ENCODE measurements at regions not wholly inside any gene's neighbourhood (a gene's known extent, or its start where the extent isn't known, plus 50 kb on each side); places are given as distances from the start of the nearest gene placed in this dataset.
A peak's percentile ranks its signal among the peaks of the same experiment; 100 is the strongest.

- peak in 11 of 14 donors; percentile 3 to 51 (median 12) for DNase-seq
Measured at GRCh38 chr22:45096256-45096907, 67.3 kb upstream of the NUP50 start.

DNA sequence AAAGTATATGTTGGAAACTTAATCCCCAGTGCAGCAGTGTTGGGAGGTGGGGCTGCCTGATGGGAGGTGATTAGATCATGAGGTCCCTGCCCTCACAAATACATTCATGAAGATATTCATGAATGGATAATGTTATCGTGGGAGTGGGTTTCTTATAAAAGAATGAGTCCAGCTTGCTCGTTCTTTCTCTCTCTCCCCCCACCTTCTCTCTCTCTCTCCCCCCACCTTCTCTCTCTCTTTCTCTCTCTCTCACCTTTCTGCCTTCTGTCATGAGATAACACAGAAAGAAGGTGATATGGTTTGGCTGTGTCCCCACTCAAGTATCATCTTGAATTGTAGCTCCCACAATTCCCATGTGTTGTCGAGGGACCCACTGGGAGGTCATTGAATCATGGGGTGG is 66.7 kb upstream of the NUP50 start:
- no peak for DNase-seq

DNA sequence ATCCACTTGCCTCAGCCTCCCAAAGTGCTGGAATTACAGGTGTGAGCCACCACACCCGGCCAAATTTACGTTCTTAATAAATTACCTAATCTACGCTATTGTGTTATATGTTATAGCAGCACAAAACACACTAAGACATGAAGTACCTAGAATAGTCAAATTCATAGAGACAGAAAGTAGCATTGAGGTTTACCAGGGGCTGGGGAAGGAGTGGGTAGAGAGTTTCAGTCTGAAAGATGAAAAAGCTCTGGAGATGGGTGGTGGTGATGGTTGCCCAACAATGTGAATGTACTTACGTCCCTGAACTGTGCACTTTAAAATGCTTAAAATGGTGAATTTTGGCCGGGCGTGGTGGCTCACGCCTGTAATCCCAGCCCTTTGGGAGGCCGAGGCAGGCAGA is 65.7 kb upstream of the NUP50 start:
- no peak for DNase-seq

- no peak for DNase-seq
Measured at GRCh38 chr22:45099961-45100360, 63.8 kb upstream of the NUP50 start.

DNA sequence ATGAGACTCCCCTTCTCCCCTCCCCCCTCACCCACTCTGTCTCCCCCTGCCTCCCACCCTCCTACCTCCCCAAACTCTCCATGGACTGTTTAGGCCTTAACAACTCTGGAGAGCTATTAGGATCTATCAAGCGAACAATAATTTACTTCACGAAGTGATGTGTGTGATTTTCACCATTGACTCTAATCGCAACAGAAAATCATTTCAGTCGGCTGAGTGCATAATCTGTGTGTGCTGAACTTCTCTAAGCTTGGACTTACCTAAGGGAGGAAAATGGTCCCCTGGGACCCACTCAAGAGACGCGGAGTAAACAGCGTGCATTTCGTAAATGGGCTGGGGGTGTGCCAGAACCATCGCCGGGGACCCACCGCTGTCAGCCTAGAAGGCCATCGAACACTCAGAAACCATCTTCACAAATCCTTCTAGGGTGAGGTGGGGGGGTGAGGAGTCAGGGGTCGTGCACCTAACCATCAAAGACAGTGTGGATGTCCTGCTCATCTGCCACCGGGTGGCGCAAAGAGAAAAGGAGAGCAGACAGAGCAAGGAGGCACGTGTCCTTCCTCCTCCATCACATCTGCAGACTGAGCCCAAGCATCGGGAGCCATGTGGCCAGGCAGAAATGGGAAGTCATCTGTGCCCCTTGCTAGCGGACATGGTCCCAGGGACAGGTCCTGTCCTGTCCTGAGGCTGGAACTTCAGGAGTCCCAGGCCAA is 62.1 kb upstream of the NUP50 start:
- DNase-seq = peak in 9 of 14 donors; percentile 0 to 40 (median 12)

- DNase-seq = no peak
Measured at GRCh38 chr22:45102896-45103420, 60.8 kb upstream of the NUP50 start.

GRCh38 chr22:45103756-45104155 is 60.0 kb upstream of the NUP50 start:
- DNase-seq = no peak

- no peak for DNase-seq
Measured at GRCh38 chr22:45104313-45104712, 59.4 kb upstream of the NUP50 start.

DNA sequence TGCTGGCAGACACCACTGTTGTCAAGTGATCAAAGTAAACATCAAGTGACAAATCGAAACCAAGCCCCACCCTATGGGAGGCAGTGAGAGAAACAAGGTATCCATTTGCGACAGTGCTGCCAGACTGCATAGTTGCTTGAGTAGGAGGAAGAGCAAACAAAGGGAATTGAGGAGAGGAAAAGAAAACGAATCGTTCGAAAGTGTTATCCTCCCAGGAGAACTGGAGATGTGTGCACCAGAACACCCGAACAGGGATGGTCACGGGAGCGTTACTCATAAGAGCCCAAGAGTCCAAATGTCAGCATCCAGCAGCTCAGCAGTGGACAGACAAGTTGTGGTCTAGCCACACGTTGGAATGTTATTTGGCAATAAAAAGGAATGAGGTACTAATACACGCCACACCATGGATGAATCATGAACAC is 58.4 kb upstream of the NUP50 start:
- no peak for DNase-seq

DNA sequence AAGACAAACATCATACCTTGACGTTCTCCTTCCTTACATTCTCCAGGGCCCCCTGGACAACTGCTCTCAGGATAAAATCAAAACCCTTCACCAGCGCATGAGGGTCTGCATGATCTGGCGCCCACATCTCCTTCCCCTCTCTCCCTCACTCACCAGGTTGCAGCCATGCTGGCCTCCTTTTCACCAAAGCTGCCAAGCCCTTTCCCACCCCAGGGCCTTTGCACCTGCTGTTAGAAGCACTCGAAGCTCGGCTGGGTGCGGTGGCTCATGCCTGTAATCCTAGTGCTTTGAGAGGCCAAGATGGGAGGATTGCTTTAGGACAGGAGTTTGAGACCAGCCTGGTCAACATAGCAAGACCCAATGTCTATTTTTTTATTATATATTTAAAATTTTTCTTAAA is 56.1 kb upstream of the NUP50 start:
- DNase-seq = no peak

- no peak for DNase-seq
Measured at GRCh38 chr22:45112136-45112879, 51.4 kb upstream of the NUP50 start.
